ENCODE measurements at regions not wholly inside any gene's neighbourhood (a gene's known extent, or its start where the extent isn't known, plus 50 kb on each side); places are given as distances from the start of the nearest gene placed in this dataset.
"Not testable (repeated sequence)": the region's sequence is repeated elsewhere in the genome, so short reads cannot be mapped to it uniquely, and the experiment has no call there.

DNA sequence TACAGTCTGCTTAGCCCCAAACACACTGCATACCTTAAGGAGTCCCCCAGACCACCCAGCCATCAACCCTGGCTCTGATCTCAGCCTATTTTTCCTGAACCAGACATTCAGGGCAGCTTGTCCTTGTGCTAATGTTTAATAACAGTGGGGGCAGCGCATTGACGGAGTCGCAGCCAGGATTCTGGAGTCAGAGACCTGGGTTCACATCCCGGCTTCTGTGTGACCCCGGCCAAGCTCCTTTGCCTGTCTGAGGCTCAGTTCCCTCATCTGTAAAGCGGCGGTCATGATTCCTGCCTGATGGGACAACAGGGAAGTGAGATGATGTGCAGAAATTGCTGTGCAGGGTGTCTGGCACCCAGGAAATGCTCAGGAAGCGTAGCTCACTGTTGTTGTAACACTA is 63.1 kb downstream of the MATN1 start:
- no peak for DNase-seq

DNA sequence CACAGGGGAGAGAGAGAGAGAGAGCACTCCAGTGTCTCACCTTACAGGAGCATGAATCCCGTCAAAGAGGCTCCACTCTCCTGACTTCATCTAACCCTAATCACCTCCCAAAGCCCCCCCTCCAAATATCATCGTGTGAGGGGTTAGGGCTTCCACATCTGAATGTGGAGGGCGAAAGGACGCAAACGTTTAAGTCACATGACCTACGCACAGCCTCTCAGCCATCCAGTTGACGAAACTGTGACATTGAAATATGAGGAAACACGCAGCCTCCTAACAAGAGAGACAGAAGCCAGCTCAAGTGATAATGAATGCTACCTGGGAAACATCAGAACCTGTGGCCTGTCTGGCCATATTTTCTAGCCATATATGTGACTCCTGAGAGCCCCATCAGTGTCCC is 63.7 kb downstream of the MATN1 start:
- no peak for DNase-seq

DNA sequence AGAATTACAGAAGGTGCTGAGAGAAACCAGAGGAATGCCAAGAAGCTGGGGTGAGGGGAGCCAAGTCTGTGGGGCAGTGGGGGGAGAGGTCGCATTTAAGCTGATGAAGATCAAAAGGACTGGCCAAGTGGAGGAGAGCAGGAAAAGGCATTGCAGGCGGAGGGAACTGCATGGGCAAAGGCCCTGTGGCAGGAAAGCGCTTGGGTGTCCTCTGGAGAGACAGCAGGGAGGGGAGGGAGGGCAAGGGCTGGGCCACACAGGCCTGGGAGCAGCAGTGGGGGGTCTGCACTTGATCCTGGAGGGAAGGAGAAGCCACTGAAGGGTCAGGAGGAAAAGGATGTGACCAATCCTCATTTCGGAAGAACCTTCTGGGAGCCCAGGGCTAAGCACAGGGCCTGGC is 65.0 kb downstream of the MATN1 start:
- not testable (repeated sequence) for DNase-seq

- DNase-seq, result no peak
Observed at GRCh38 chr1:30658014-30658336, 65.4 kb downstream of the MATN1 start.

DNA sequence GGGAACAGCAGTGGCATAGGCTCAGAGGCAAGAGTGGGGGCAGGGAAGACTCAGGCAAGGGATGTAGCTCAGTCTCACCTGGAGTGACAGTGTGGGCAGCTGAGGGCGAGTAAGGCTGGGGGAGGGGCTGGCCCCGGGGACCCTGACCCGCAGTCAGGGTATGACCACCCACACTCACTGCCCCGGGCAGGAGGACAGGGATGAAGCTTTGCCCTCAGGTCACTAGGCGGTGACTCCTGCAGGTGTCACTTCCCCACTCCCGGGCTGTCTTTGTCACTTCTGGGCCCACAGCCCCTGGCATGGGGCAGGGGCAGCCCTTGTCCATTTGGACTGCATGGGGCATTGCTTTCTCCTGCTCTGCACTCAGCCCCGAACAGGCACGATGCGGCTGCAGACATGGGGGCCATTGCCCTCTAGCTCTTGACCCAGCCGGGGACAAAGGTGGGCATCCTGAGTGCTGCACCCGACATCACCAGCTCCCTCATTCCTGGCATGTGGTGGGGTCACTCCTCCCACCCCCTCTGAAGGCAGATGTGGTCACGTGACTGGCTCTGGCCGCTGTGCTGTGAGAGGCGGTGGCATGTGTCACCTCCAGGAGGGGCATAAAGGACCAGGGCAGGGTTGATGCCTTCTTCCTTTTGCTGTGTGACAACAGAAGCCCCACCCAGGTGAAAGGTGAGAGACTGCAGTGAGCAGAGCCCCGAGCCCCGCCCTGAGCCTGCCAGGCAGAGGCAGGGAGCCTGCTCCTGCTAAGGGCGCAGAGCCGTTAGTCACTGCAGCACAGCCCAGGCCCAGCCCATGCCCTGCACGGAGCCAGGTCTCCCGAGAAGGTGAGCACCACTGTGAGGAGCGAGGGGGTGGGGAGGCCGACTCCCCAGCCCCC is 66.0 kb downstream of the MATN1 start:
- DNase-seq, result no peak

DNA sequence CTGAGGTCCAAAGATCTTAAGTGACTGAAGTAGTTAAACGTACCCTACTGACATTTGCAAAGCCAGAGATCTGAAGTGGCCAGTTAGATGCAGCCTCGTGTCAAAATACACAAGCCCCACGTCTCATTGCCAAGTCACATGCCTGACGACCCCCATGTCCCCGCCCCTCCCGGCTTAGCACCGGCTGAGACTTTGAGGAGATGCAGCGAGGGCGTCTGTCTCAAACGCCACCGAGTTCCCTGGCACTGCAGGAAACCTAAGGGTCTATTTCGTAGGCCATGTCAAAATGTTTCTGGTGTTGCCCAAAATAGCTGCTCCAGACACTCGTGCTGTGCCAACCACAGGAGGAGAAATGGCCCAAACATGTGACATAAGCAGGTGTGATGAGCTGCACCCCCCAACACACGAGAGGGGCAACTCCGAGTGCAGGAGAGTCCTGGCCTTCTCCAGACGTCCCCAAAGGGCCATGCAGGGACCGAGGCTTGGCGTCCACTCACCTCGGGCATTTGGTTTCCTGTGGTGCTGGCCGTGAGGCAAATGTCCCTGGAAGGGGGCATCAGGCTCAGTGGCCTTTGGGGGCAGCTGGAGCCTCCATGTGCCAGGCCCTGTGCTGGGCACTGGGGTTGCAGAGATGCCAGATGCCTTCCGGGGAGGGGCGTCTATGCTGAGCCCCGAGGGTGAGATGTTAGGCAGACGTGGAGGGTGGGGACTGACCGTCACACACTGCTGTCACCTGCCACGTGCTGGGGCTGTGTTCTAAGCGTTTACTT is 67.0 kb downstream of the MATN1 start:
- no peak for DNase-seq

DNA sequence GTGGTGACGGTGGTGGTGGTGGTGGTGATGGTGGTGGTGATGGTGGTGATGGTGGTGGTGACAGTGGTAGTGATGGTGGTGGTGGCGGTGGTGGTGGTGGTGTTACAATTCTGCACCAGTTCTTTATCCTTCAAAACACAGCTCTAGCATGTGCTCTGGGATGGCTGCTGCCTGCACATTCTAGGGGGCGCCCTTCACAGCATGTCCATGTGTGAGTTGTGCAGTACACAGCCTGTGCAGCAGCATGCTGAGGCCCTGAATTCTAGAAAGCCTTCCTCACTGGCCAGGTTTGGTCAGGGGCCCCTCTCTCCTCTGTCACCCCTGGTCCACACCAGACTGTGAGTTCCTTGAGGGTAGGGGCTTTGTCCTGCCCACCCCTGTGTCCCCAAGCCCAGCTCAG is 67.7 kb downstream of the MATN1 start:
- no peak for DNase-seq

GRCh38 chr1:30654188-30654587 is 69.2 kb downstream of the MATN1 start:
- DNase-seq, result no peak

GRCh38 chr1:30652152-30652841 is 71.1 kb downstream of the MATN1 start:
- DNase-seq, result no peak

- DNase-seq, result not testable (repeated sequence)
Observed at GRCh38 chr1:30651395-30651794, 72.0 kb downstream of the MATN1 start.

GRCh38 chr1:30650968-30651320 is 72.4 kb downstream of the MATN1 start:
- DNase-seq, result no peak

DNA sequence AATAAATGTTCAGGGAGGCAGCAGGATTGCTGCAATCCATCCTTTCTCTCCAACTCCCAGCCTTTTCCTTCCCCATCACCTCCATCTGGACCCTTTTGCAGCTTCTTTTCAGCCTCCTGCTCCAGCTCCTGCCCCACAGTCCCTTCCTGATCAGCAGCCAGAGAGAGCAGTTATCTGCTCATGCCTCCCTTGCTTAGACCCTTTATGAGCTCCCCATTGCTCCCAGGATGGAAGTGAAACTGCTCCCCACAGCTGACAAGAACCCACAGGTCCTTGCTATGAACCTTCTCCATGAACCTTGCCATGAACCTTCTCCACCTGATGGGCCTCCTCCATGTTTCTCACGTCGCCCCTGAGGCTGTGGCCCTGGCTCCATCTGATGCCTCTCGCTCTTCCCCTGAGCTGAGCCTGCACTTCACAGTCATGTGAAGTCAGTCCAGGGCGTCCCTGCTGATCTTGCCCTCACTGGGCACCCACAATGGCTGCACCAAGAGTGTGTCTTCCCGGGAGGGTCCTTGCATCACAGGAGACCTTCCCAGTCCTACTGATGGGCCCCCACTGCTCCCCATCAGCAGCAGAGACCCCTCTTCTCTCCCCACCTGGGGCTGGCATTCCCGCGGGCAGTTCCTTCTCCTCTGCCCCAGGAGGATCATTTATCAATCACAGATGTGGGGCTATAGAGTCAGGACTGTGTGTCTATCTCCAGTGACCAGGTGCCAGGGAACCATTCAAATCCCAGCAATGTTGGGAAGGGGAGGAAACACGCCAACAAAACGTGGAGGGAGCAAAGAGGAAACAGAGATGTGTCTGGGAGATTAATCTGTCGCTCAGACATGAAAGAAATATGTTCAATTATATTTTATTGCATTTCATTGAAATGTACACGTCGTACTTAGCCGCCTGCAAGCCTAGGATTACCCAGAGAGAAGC is 73.1 kb downstream of the MATN1 start:
- no peak for DNase-seq

GRCh38 chr1:30649321-30649991 is 73.9 kb downstream of the MATN1 start:
- DNase-seq, result no peak

- DNase-seq, result no peak
Observed at GRCh38 chr1:30648408-30649000, 74.9 kb downstream of the MATN1 start.

DNA sequence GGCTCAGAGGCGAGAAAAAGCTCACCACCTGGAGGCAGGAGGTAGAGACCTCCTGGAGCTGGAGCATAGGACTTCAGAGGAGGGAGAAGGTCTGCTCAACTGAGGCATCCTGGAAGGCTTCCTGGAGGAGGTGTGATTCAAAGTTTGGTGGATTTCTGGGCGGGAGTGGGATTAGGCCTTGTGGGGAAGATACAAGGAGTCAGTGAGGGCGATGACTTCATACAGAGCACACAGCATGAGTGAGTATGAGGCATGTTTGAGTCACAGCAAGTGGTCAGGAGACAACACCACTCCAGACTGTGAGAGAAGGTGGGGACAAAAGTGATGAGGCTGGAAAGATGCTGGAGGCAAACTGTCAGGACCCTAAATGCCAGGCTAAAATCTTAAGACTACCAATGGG is 77.6 kb downstream of the MATN1 start:
- no peak for DNase-seq

GRCh38 chr1:30642391-30643120 is 80.8 kb downstream of the MATN1 start:
- DNase-seq, result no peak

GRCh38 chr1:30641572-30642353 is 81.6 kb downstream of the MATN1 start:
- DNase-seq, result no peak

DNA sequence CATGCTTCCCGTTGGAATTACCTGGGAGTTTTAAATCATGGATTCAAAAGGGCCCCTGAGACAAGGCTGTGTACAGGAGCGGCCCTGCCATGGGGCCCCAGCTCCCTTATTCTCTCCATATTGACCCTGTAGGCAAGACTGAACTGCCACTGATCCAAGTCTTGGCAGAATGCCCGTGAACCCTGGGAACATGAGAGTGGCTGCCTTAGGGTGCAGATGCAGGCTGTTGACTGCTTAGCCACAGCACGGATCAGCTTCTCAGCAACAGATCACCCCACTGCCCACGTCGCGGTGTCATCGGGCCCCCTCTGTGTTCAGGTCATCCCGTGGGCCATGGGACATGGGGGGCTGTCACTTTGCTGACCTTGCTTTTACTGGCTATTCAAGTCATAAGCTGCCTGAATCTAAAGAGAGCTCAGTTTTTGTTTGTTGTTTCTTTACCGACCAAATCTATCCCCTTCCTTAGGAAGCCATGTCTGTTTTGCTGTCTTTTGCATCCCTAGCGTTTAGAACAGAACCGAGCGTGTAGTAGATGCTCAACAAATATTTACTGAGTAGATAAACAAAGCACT is 83.4 kb downstream of the MATN1 start:
- DNase-seq, result no peak

- peak; percentile 7 for DNase-seq
Observed at GRCh38 chr1:30638811-30639210, 84.6 kb downstream of the MATN1 start.

DNA sequence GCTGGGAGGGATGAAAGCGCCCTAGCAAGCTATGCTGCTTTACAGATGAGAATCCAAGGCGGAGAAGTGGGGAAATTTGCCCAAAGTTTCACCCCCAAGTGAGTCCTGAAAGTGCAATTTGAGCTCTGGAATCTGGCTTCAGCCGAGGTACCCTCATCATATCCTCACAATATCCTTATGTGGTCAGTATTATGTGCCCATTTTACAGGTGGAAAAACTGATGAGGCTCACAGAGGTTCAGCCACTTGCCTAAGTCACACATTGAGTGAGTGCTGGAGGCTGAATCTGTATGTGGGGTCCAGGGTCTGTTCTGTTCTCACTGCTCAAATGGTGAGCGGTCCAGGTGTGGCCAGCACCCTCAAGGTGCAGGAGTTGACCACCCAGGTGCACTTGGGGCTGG is 85.3 kb downstream of the MATN1 start:
- no peak for DNase-seq

Data from hematopoietic multipotent progenitor cell treated with erythropoietin and hydrocortisone succinate and interleukin-3 and kit ligand, for 4 days (in vitro differentiated cells).